H9 (cell line): ENCODE measurements at regions not wholly inside any gene's neighbourhood (a gene's known extent, or its start where the extent isn't known, plus 50 kb on each side); places are given as distances from the start of the nearest gene placed in this dataset.

Source experiments
- DNase-seq: peaks from one replicate; pipeline ENCODE4 v3.0.0-alpha.2; 2017
- H2AFZ ChIP-seq: one replicate; pipeline ENCODE4 v1.6.1; 2013; ENCODE audit warnings: mild to moderate bottlenecking, low read length, control low read depth, moderate library complexity
- H2AK5ac ChIP-seq: 2 replicates; pipeline ENCODE4 v1.6.1; 2013; ENCODE audit warnings: low read length, control low read depth, mixed read lengths; ENCODE audit not compliant: insufficient read length
- H2BK120ac ChIP-seq: one replicate; pipeline ENCODE4 v1.6.1; 2013; ENCODE audit warnings: low read depth, mild to moderate bottlenecking, low read length, control low read depth, inconsistent platforms; ENCODE audit not compliant: poor library complexity, severe bottlenecking
- H2BK12ac ChIP-seq: 2 replicates; pipeline ENCODE4 v1.6.1; 2013; ENCODE audit warnings: low read length, control low read depth, mixed read lengths, low read depth; ENCODE audit not compliant: insufficient read length
- H2BK15ac ChIP-seq: 2 replicates; pipeline ENCODE4 v1.6.1; 2013; ENCODE audit warnings: low read depth, low read length, control low read depth
- H2BK20ac ChIP-seq: one replicate; pipeline ENCODE4 v1.6.1; 2013; ENCODE audit warnings: low read depth, mild to moderate bottlenecking, low read length, control low read depth, inconsistent platforms; ENCODE audit not compliant: poor library complexity, severe bottlenecking
- H2BK5ac ChIP-seq: 2 replicates; pipeline ENCODE4 v1.6.1; 2013; ENCODE audit warnings: low read length, control low read depth, mixed read lengths; ENCODE audit not compliant: insufficient read length
- H3K14ac ChIP-seq: 2 replicates; pipeline ENCODE4 v1.6.1; 2013; ENCODE audit warnings: low read length, control low read depth; ENCODE audit not compliant: insufficient read depth
- H3K18ac ChIP-seq: 2 replicates; pipeline ENCODE4 v1.6.1; 2013; ENCODE audit warnings: low read depth, mild to moderate bottlenecking, mixed read lengths, low read length, control low read depth; ENCODE audit not compliant: insufficient read length
- H3K23ac ChIP-seq: 2 replicates; pipeline ENCODE4 v1.6.1; 2013; ENCODE audit warnings: low read length, control low read depth, mixed read lengths, low read depth; ENCODE audit not compliant: insufficient read length
- H3K23me2 ChIP-seq: 2 replicates; pipeline ENCODE4 v1.6.1; 2013; ENCODE audit warnings: low read depth, mild to moderate bottlenecking, mixed read lengths, low read length, control low read depth; ENCODE audit not compliant: insufficient read length, poor library complexity, severe bottlenecking
- H3K27ac ChIP-seq: 2 replicates; pipeline ENCODE4 v1.5.1; 2013; ENCODE audit warnings: low read length, control low read depth, mixed read lengths, low read depth; ENCODE audit not compliant: insufficient read length
- H3K27me3 ChIP-seq: 2 replicates; pipeline ENCODE4 v1.6.1; 2013; ENCODE audit warnings: low read length, control low read depth, inconsistent platforms; ENCODE audit not compliant: insufficient read depth
- H3K4ac ChIP-seq: 2 replicates; pipeline ENCODE4 v1.6.1; 2013; ENCODE audit warnings: low read depth, mild to moderate bottlenecking, control low read depth, inconsistent platforms, low read length, moderate library complexity
- H3K4me1 ChIP-seq: 2 replicates; pipeline ENCODE4 v1.6.1; 2013; ENCODE audit warnings: low read length, control low read depth, inconsistent platforms; ENCODE audit not compliant: insufficient read depth
- H3K4me2 ChIP-seq: 2 replicates; pipeline ENCODE4 v1.6.1; 2013; ENCODE audit warnings: low read length, control low read depth, mixed read lengths; ENCODE audit not compliant: insufficient read length, insufficient read depth
- H3K56ac ChIP-seq: 2 replicates; pipeline ENCODE4 v1.6.1; 2013; ENCODE audit warnings: low read depth, mild to moderate bottlenecking, mixed read lengths, low read length, control low read depth; ENCODE audit not compliant: insufficient read length
- H3K79me1 ChIP-seq: 2 replicates; pipeline ENCODE4 v1.6.1; 2013; ENCODE audit warnings: low read depth, mild to moderate bottlenecking, moderate library complexity, low read length, control low read depth, inconsistent platforms; ENCODE audit not compliant: insufficient read depth, poor library complexity, severe bottlenecking
- H3K79me2 ChIP-seq: 2 replicates; pipeline ENCODE4 v1.6.1; 2013; ENCODE audit warnings: low read length, control low read depth, inconsistent platforms; ENCODE audit not compliant: insufficient read depth
- H3K9ac ChIP-seq: 2 replicates; pipeline ENCODE4 v1.6.1; 2013; ENCODE audit warnings: low read length, control low read depth, mixed read lengths; ENCODE audit not compliant: insufficient read length; ENCODE audit errors: extremely low read depth
- H3K9me3 ChIP-seq: one replicate; pipeline ENCODE4 v1.6.1; 2013; ENCODE audit warnings: low read depth, low read length, inconsistent platforms; ENCODE audit not compliant: control insufficient read depth
- H3T11ph ChIP-seq: one replicate; pipeline ENCODE4 v1.6.1; 2013; ENCODE audit warnings: mild to moderate bottlenecking, low read length, control low read depth, inconsistent platforms
- H4K20me1 ChIP-seq: one replicate; pipeline ENCODE4 v1.6.1; 2013; ENCODE audit not compliant: control insufficient read depth, insufficient read length, insufficient read depth
- H4K5ac ChIP-seq: 2 replicates; pipeline ENCODE4 v1.6.1; 2013; ENCODE audit warnings: low read depth, mild to moderate bottlenecking, mixed read lengths, low read length, control low read depth; ENCODE audit not compliant: insufficient read length
- H4K8ac ChIP-seq: replicated peaks from 2 replicates; pipeline ENCODE4 v1.6.1; 2013; ENCODE audit warnings: low read length, control low read depth, mixed read lengths, low read depth; ENCODE audit not compliant: insufficient read length
- H4K91ac ChIP-seq: 2 replicates; pipeline ENCODE4 v1.6.1; 2013; ENCODE audit warnings: low read depth, mild to moderate bottlenecking, moderate library complexity, mixed read lengths, low read length, control low read depth; ENCODE audit not compliant: insufficient read length
- H3K27ac Mint-ChIP-seq, 3 experiments: 2 replicates in 2 of 3; 3 replicates in 1 of 3; pipeline ENCODE4 v1.8.0; 2020 to 2021; ENCODE audit warnings: mixed read lengths in 3 of 3, mild to moderate bottlenecking in 1 of 3, moderate library complexity in 1 of 3
- H3K27me3 Mint-ChIP-seq: 2 replicates; pipeline ENCODE4 v1.8.0; 2021; ENCODE audit warnings: low read depth, mild to moderate bottlenecking, moderate library complexity, mixed read lengths
- H3K36me3 Mint-ChIP-seq, 3 experiments: 2 replicates in 2 of 3; 3 replicates in 1 of 3; pipeline ENCODE4 v1.8.0; 2020 to 2021; ENCODE audit warnings: low read depth in 3 of 3, mixed read lengths in 3 of 3; ENCODE audit not compliant: insufficient read depth in 1 of 3
- H3K4me1 Mint-ChIP-seq, 2 experiments: 2 replicates each; pipeline ENCODE4 v1.8.0; 2020; ENCODE audit warnings: mixed read lengths in 2 of 2
- H3K4me3 Mint-ChIP-seq, 2 experiments: 2 replicates in 1 of 2; 3 replicates in 1 of 2; pipeline ENCODE4 v1.8.0; 2020 to 2021; ENCODE audit warnings: mild to moderate bottlenecking in 2 of 2, mixed read lengths in 2 of 2, moderate library complexity in 1 of 2
- H3K9me3 Mint-ChIP-seq, 2 experiments: 2 replicates in 1 of 2; 3 replicates in 1 of 2; pipeline ENCODE4 v1.8.0; 2020; ENCODE audit warnings: mild to moderate bottlenecking in 2 of 2, mixed read lengths in 2 of 2, moderate library complexity in 1 of 2
- WGBS: extraction: QIAGEN DNeasy Blood & Tissue Kit; methylation state at CpG from one replicate; pipeline ENCODE4 v1.1.7; 2013; ENCODE audit warnings: missing lambda C conversion rate, low lambda C conversion rate, mixed read lengths; ENCODE audit not compliant: insufficient read length; ENCODE audit errors: extremely low coverage; 5-methylcytosine and 5-hydroxymethylcytosine counted together
- TF ChIP-seq, protein P1 (sequence below): fragments of 200-600 bp; sonication (generic); conservative IDR thresholded peaks from 3 replicates; pipeline ENCODE4 v1.8.0; 2021; ENCODE audit warnings: antibody characterized with exemption, mild to moderate bottlenecking

GRCh38 chr10:128546651-128547165 is 420.5 kb upstream of the MKI67 start:
- H3K4me1 Mint-ChIP-seq = peaks cover 37 to 40% of the 10 kb centered on the region in 2 experiments
- Histone ChIP-seq H3K79me2 (no peaks in the 10 kb centered on the region), H2BK15ac (no peak overlapping the region), H3K9me3 (no peaks in the 10 kb centered on the region), H3K14ac (no peak overlapping the region), H4K91ac (no peak overlapping the region), H2AFZ (no peak overlapping the region), H3K79me1 (no peaks in the 10 kb centered on the region), H3K9ac (no peak overlapping the region), H3K4me1 (peaks cover 13% of the 10 kb centered on the region; the same call in 1 of the 2 replicates), H3K4me2 (no peak overlapping the region), H2BK20ac (no peak overlapping the region), H3K56ac (no peak overlapping the region), H3K23me2 (no peaks in the 10 kb centered on the region), H4K20me1 (no peaks in the 10 kb centered on the region), H3K18ac (no peak overlapping the region), H3K4ac (no peak overlapping the region), H2BK5ac (no peak overlapping the region), H3T11ph (no peak overlapping the region), H3K23ac (no peak overlapping the region), H4K5ac (no peak overlapping the region), H4K8ac (no peak overlapping the region), H2BK12ac (no peak overlapping the region), H2AK5ac (no peak overlapping the region), H3K27ac (no peak overlapping the region), H2BK120ac (no peak overlapping the region), H3K27me3 (no peaks in the 10 kb centered on the region; the same call in 1 of the 2 replicates)
- no CpG with 5 or more reads among the region's 15 CpGs for WGBS
- no peaks in the 10 kb centered on the region; a peak in 1 of 7 replicates for H3K36me3 Mint-ChIP-seq
- peak overlapping the region in 1 of 3 experiments; percentile 23; a peak in 1 of 7 replicates for H3K27ac Mint-ChIP-seq
- peaks cover 17% of the 10 kb centered on the region for H3K27me3 Mint-ChIP-seq
- H3K4me3 Mint-ChIP-seq = no peak overlapping the region
- TF ChIP-seq, protein P1, sequence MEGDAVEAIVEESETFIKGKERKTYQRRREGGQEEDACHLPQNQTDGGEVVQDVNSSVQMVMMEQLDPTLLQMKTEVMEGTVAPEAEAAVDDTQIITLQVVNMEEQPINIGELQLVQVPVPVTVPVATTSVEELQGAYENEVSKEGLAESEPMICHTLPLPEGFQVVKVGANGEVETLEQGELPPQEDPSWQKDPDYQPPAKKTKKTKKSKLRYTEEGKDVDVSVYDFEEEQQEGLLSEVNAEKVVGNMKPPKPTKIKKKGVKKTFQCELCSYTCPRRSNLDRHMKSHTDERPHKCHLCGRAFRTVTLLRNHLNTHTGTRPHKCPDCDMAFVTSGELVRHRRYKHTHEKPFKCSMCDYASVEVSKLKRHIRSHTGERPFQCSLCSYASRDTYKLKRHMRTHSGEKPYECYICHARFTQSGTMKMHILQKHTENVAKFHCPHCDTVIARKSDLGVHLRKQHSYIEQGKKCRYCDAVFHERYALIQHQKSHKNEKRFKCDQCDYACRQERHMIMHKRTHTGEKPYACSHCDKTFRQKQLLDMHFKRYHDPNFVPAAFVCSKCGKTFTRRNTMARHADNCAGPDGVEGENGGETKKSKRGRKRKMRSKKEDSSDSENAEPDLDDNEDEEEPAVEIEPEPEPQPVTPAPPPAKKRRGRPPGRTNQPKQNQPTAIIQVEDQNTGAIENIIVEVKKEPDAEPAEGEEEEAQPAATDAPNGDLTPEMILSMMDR = no peak
- H3K9me3 Mint-ChIP-seq = no peaks in the 10 kb centered on the region
- no peak for DNase-seq
